Keratinocyte (primary cell): ENCODE measurements at regions not wholly inside any gene's neighbourhood (a gene's known extent, or its start where the extent isn't known, plus 50 kb on each side); places are given as distances from the start of the nearest gene placed in this dataset.

Source experiments
- EZH2 ChIP-seq: IDR thresholded peaks from one replicate; pipeline ENCODE4 v1.6.1; 2012; ENCODE audit warnings: inconsistent platforms, mild to moderate bottlenecking, low read length, moderate library complexity
- TF ChIP-seq, protein P1 (sequence below), 3 experiments: IDR thresholded peaks in 1 of 3; conservative IDR thresholded peaks in 1 of 3; optimal IDR thresholded peaks in 1 of 3; 2 replicates in 2 of 3; 3 replicates in 1 of 3; pipeline versions ENCODE3 to v1.5.1; 2011; ENCODE audit warnings: low read length in 3 of 3, mild to moderate bottlenecking in 3 of 3, moderate library complexity in 2 of 3, control low read depth in 1 of 3, inconsistent platforms in 1 of 3; ENCODE audit not compliant: insufficient read depth in 2 of 3; ENCODE audit errors: extremely low read depth in 1 of 3

DNA sequence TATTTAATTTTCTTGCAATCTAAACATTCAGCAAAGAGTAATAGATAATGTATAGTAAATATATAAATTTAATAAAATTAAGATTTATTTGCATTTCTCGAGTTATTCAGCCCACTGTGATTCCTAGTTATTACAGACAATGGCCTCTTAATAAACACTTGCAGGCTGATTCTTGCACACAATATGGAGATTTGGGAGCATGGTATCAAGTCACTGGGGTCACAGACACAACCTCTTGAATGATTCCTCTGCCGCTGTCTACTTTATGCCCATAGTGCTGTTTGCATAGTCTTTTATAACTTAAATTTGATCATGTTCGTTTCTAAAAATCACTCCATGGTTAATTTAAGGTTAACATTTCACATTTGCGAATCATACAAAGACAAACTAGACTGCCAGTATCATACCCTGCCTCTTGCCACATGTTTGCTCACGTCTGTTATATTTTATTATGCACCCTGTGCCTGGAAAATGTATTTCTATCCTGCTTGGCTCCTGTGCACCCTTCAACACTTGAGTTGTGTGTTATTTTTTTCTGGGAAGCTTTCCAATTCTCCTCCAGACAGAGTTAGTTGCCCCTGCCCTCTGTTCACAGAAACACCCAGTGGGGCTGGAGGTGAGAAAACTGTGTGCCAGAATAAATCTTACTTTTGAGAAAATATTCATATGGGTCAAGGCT, 206.3 kb upstream of the ROBO1 start:
- TF ChIP-seq, protein P1, sequence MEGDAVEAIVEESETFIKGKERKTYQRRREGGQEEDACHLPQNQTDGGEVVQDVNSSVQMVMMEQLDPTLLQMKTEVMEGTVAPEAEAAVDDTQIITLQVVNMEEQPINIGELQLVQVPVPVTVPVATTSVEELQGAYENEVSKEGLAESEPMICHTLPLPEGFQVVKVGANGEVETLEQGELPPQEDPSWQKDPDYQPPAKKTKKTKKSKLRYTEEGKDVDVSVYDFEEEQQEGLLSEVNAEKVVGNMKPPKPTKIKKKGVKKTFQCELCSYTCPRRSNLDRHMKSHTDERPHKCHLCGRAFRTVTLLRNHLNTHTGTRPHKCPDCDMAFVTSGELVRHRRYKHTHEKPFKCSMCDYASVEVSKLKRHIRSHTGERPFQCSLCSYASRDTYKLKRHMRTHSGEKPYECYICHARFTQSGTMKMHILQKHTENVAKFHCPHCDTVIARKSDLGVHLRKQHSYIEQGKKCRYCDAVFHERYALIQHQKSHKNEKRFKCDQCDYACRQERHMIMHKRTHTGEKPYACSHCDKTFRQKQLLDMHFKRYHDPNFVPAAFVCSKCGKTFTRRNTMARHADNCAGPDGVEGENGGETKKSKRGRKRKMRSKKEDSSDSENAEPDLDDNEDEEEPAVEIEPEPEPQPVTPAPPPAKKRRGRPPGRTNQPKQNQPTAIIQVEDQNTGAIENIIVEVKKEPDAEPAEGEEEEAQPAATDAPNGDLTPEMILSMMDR (optimal IDR thresholded peaks at IDR 0.05 in 1 of 3, IDR thresholded peaks at IDR 0.05 in 1 of 3, conservative IDR thresholded peaks at IDR 0.05 in 1 of 3; ENCODE audit: extremely low read depth in 1 of 3, insufficient read depth in 2 of 3, low read length in 3 of 3): no peak
- no peak for TF ChIP-seq EZH2
